Ishikawa (cell line): ENCODE measurements at regions not wholly inside any gene's neighbourhood (a gene's known extent, or its start where the extent isn't known, plus 50 kb on each side); places are given as distances from the start of the nearest gene placed in this dataset.

Source experiments
- CEBPB ChIP-seq: IDR thresholded peaks from 2 replicates; pipeline ENCODE4 v1.6.1; 2012
- CREB1 ChIP-seq: IDR thresholded peaks from 2 replicates; pipeline ENCODE4 v1.6.1; 2012; ENCODE audit warnings: low read depth
- EGR1 ChIP-seq: IDR thresholded peaks from 2 replicates; pipeline ENCODE4 v1.6.1; 2012
- EP300 ChIP-seq: IDR thresholded peaks from 2 replicates; pipeline ENCODE4 v1.6.1; 2012; ENCODE audit warnings: borderline replicate concordance
- FOXM1 ChIP-seq: IDR thresholded peaks from 2 replicates; pipeline ENCODE4 v1.6.1; 2012; ENCODE audit warnings: low read depth, borderline replicate concordance
- NFIC ChIP-seq: IDR thresholded peaks from 2 replicates; pipeline ENCODE4 v1.6.1; 2012
- RAD21 ChIP-seq: IDR thresholded peaks from 2 replicates; pipeline ENCODE4 v1.6.1; 2012; ENCODE audit warnings: low read depth
- TAF1 ChIP-seq: IDR thresholded peaks from 2 replicates; pipeline ENCODE4 v1.6.1; 2012; ENCODE audit warnings: low read depth, mild to moderate bottlenecking
- TCF12 ChIP-seq: IDR thresholded peaks from 2 replicates; pipeline ENCODE4 v1.6.1; 2012; ENCODE audit warnings: low read depth
- TEAD4 ChIP-seq: IDR thresholded peaks from 2 replicates; pipeline ENCODE4 v1.6.1; 2012
- YY1 ChIP-seq: IDR thresholded peaks from 2 replicates; pipeline ENCODE4 v1.6.1; 2012; ENCODE audit warnings: low read depth
- ZBTB7A ChIP-seq: IDR thresholded peaks from 2 replicates; pipeline ENCODE4 v1.6.1; 2012; ENCODE audit warnings: low read depth
- TF ChIP-seq, protein P1 (sequence below): IDR thresholded peaks from 2 replicates; pipeline ENCODE4 v1.6.1; 2012; ENCODE audit warnings: low read depth, mild to moderate bottlenecking
- TF ChIP-seq, protein P2 (sequence below): IDR thresholded peaks from 2 replicates; pipeline ENCODE4 v1.6.1; 2012
- TF ChIP-seq, protein P3 (sequence below): IDR thresholded peaks from 2 replicates; pipeline ENCODE4 v1.6.1; 2012

DNA sequence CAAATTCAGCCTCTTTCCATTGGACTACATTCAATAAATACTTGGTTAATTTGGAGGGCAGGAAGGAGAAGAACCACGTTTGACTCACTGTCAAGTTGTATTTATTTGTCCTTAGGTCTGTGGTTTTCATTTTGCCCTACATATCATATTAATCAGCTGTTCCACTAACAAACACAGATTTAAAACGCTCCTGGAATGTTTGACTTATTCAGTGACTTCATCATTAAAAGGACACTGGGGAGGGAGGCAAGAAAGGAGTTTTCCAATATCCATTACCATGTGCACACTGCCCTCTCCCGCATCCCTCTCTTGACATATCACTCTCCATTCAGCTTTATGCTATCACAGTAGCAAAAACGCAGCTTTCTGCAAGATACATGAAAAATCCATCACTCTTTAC lies 98.2 kb upstream of the C1orf87 start:
- no peak for TF ChIP-seq RAD21
- no peak for TF ChIP-seq TEAD4
- no peak for TF ChIP-seq FOXM1
- TF ChIP-seq, protein P1, sequence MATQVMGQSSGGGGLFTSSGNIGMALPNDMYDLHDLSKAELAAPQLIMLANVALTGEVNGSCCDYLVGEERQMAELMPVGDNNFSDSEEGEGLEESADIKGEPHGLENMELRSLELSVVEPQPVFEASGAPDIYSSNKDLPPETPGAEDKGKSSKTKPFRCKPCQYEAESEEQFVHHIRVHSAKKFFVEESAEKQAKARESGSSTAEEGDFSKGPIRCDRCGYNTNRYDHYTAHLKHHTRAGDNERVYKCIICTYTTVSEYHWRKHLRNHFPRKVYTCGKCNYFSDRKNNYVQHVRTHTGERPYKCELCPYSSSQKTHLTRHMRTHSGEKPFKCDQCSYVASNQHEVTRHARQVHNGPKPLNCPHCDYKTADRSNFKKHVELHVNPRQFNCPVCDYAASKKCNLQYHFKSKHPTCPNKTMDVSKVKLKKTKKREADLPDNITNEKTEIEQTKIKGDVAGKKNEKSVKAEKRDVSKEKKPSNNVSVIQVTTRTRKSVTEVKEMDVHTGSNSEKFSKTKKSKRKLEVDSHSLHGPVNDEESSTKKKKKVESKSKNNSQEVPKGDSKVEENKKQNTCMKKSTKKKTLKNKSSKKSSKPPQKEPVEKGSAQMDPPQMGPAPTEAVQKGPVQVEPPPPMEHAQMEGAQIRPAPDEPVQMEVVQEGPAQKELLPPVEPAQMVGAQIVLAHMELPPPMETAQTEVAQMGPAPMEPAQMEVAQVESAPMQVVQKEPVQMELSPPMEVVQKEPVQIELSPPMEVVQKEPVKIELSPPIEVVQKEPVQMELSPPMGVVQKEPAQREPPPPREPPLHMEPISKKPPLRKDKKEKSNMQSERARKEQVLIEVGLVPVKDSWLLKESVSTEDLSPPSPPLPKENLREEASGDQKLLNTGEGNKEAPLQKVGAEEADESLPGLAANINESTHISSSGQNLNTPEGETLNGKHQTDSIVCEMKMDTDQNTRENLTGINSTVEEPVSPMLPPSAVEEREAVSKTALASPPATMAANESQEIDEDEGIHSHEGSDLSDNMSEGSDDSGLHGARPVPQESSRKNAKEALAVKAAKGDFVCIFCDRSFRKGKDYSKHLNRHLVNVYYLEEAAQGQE, result no peak
- TF ChIP-seq, protein P2, sequence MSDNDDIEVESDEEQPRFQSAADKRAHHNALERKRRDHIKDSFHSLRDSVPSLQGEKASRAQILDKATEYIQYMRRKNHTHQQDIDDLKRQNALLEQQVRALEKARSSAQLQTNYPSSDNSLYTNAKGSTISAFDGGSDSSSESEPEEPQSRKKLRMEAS, result no peak
- TF ChIP-seq NFIC, result no peak
- no peak for TF ChIP-seq TAF1
- no peak for TF ChIP-seq TCF12
- TF ChIP-seq YY1, result no peak

DNA sequence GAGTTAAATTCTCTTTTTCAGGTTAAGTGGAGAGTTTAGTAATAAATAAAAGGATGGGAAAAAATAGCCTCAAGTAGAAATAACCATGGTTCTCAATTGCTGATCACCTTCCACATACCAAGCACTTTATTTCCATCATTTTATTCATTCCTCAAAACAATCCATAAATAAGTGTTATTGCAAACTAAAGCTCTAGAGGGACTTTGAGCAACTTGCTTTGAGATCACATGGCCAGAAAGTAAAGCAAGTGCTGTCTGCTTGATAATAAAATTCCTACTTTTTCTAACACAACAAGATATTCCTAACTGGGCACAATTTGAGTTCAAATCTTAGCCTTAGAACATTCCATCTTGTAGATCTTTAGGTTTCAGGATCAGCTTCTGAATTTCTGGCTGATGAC lies 97.1 kb upstream of the C1orf87 start:
- TF ChIP-seq FOXM1 (no peak), CREB1 (no peak), TCF12 (no peak), EP300 (no peak), ZBTB7A (no peak), CEBPB (no peak), YY1 (no peak), NFIC (no peak), TEAD4 (no peak), EGR1 (no peak), RAD21 (no peak), TAF1 (no peak)
- TF ChIP-seq, protein P1, result no peak
- TF ChIP-seq, protein P2, result no peak
- TF ChIP-seq, protein P3, sequence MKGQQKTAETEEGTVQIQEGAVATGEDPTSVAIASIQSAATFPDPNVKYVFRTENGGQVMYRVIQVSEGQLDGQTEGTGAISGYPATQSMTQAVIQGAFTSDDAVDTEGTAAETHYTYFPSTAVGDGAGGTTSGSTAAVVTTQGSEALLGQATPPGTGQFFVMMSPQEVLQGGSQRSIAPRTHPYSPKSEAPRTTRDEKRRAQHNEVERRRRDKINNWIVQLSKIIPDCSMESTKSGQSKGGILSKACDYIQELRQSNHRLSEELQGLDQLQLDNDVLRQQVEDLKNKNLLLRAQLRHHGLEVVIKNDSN, result no peak

DNA sequence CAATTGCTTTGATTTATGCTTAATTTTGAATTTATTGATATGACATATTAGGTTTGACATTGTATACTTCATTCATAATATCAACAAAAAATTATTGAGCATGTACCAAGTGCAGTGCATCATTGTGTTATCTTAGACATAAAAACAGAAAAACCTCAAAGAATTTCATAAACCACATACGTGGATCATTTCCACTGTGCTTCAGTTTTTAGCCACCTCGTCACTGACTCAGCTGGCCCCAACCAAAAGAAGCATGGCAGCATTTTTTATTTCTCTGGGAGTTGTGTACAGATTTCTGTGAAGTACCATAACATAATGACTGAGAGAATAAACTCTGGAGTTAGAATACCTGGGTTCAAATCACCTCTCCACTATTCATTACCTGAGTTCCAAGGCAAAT lies 95.6 kb upstream of the C1orf87 start:
- TF ChIP-seq RAD21 (no peak), CEBPB (no peak), TEAD4 (no peak), EP300 (no peak), TCF12 (no peak), FOXM1 (no peak), YY1 (no peak), EGR1 (no peak), TAF1 (no peak), ZBTB7A (no peak), CREB1 (no peak), NFIC (no peak)
- TF ChIP-seq, protein P2, result no peak
- TF ChIP-seq, protein P1, result no peak
- TF ChIP-seq, protein P3, result no peak

DNA sequence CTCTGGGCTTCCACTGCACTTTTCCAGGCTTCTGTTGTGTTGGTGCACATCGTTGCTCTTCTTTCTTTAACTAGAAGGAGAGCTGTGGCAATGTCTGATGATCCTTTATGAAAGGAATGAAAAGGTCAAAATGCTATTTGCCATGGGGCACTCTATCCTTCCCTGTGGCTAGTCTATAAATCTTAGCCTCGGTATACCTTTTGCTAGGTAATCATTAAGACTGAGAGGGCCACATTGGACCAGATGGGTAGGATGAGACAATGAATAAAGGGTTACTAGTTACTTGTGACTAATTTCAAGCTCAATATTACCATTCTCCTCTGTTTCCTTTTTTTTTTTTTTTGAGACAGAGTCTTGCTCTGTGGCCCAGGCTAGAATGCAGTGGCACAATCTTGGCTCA lies 89.4 kb upstream of the C1orf87 start:
- TF ChIP-seq FOXM1, result no peak
- TF ChIP-seq CEBPB, result no peak
- no peak for TF ChIP-seq TCF12
- TF ChIP-seq, protein P2, result no peak
- no peak for TF ChIP-seq EGR1
- TF ChIP-seq ZBTB7A, result no peak
- no peak for TF ChIP-seq EP300
- TF ChIP-seq RAD21, result no peak
- no peak for TF ChIP-seq YY1
- TF ChIP-seq TEAD4, result no peak
- TF ChIP-seq NFIC, result no peak
- TF ChIP-seq CREB1, result no peak
